ENCODE measurements at regions not wholly inside any gene's neighbourhood (a gene's known extent, or its start where the extent isn't known, plus 50 kb on each side); places are given as distances from the start of the nearest gene placed in this dataset.

DNA sequence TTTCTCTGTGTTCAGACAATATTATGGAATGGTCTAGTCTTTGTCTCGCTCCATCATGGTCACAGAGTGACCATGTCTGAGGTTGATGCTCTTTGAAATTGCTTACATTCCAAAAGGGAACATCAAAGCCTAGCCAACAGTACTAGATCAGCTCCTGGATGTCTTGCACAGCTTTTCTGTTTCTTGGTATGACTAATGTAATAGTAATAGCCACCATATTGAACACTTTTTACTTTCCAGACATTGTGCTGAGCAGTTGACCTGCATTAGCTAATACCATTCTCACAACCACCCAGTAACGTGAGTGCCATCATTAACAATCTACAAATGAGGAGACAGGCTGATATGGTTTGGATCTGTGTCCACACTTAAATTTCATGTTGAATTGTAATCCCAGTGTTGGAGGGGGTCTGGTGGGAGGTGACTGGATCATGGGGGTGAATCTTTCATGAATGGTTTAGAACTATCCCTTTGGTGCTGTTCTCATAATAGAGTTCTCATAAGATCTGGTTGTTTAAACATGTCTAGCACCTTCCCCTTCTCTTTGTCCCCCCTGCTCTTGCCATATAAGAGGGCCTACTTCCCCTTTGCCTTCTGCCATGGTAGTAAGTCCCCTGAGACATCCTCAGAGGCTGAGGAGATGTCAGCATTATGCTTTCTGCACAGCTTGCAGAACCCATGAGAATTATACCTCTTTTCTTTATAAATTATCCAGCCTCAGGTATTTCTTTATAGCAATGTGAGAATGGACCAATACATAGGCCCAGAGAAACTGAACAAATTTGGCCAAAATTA is 577.5 kb upstream of the CLINT1 start:
- no peak for DNase-seq

DNA sequence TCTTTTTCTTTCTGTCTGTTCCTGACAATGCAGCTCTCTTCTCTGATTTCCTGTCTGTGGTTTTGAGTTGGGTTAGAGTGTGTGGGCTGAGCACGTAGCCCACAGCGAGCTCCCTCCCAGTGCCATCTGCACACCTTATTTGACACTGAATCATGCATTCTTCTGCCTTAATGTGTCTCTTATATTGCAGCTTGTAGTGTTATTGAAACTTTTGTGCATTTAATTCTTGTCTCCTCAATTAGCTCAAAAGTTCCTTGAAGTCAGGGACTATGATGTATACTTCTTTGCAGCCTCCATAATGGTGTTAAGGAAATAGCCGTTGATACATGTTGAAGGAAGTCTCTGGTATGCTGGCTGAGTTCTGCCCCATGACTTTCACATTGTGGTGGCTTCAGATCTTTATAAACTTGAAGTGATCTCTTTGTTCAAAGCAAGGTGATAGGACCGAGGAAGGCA is 576.2 kb upstream of the CLINT1 start:
- DNase-seq, result no peak

DNA sequence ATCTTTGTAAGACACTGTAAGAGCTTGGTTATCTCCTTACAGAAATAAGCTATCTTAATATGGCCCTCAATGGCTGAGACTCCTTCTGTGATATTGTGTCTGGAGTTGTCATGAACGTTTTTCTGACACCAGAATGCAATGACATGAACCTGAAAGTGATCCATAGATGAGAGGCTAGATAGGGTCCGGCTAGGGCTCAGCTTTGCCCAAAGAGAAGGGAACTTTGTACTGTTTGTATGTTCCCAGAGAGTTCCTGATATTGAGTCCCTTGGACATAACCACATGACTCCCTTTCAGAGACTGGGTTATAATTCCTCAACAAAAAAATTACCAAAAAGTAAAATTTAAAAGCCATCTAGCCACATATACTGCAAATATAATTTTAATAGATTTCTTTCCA is 575.8 kb upstream of the CLINT1 start:
- DNase-seq, result no peak

DNA sequence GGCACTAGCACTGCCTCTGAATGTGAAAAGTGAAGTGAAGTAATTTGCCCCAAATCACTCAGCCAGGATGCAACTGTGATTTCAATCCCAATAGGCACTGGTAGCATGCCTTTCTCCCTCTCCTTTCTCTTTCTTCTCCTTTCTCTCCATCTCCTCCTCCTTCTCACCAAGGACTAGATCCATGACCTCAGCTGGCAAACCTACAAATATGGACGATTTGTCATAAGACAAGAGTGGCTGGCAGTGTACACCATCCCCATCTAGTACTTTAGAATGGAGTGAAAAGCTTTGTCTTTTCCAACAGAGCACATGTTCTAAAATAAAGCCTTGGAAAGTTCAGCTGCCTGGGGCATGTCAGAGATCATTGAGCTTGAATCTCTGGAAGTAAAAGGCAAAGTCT is 574.7 kb upstream of the CLINT1 start:
- no peak for DNase-seq

DNA sequence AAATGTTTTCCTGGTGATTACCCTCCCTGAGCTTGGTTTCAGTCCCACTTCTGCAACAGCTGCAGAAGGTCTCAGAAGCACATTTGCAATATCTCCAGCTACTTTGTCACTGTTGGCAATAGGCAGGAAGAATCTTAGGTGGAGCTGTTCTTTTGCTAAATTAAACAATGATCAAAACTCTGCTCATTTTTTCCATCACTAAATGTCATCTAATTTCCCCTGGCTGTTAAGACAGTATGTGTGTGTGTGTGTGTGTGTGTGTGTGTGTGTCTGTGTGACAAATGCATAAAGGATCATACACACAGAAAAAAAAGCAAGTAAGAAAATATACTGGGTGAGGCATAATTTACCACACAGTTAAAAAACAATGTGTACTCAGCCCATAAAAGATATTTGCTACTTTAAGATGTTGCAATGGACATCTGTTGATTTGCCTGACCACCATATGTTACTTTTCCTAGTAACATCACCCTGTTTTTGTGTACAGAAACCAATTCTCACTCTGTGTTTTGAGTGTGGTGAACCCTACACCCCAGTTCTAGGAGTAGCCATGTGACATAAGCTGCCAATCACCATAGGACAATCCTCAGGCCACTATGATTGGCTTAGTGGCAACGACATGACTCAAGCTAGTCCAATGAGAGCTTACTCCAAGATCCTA is 572.6 kb upstream of the CLINT1 start:
- DNase-seq, result no peak

DNA sequence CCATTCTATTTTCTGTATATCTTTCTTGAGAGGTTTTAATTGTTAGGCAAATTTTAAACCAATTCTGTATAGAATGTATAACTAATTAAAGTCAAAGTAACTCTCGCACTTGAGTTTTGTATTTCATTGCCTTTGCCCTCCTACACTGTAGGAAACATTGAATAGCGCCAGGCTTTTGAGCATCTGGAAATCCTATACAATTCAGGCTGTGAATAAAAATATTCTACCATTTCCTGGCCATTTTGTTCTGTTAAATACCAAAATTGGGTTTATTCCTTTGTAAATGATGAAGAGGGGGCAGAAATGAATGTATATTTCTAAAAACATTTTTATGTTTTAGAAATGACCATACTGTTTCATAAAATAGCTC is 571.8 kb upstream of the CLINT1 start:
- no peak for DNase-seq

DNA sequence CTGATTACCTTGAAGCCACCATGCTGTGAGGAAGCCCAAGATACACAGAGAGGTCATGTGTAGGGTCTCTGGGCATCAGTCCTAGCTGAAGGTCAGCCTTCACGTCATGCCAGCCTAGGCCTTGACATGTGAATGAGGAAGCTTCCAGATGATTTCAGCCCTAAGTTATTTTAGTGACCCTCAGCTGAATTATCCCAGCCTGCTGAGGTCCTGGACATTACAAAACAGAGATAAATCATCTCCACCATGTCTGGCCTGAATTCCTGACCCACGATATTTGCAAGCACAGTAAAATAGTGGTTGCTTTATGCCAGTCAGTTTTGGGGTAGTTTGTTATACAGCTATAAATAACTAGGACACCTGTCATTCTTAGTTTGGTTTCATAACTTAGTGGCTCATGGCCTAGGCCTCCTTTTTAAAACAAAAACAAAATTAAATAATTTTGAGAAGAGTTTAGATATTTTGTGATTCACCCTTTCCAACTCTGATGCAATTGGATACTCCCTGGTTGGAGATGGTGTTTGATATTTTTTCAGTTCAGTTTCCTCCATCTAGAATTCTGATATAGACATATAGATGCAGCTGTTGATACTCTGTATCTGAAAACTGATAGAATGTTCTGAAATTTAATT is 571.3 kb upstream of the CLINT1 start:
- DNase-seq, result no peak

DNA sequence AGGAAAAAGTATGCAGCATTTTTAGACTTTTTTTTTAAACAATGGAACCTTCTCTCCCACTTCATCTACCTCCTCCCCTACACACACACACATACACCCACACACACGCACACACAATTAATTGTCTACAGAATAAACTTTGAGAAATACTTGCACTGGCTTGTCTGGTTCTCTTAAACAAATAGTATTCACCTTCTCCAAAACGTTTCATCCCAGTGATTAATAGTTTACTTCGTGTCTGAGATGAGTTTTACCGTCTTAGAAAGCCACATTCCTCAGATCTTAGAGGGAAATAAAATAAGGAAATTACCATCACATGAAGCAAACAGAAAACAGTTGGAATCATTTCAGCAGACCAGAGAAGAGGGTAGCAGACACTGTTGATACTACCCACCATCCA is 570.6 kb upstream of the CLINT1 start:
- DNase-seq, result no peak

DNA sequence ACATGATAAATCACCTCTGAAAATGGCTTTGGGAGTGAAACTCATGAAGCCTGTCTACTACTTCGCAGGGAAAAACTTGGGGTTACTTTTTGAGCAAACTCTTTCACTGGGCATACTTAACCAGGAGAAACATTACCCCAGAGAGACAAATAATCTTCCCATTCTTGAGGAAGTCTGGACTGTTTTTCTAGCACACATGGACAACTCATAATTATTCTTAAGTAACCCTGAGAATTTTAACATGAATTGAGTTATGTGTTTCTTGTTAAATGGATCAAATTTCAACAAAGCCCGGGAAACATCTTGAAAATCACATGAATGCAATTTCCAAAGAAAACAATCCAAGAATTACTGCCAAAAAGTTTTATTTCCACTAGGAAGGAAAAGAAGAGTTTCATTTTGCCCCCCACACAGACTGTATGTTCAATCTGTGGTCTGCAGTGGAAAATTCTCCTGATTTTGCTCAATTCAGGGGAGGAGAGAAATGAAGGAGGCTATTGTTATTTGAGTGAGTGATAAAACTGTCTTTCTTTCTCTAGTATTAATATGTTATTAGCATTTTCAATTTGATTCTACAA is 564.8 kb upstream of the CLINT1 start:
- no peak for DNase-seq

DNA sequence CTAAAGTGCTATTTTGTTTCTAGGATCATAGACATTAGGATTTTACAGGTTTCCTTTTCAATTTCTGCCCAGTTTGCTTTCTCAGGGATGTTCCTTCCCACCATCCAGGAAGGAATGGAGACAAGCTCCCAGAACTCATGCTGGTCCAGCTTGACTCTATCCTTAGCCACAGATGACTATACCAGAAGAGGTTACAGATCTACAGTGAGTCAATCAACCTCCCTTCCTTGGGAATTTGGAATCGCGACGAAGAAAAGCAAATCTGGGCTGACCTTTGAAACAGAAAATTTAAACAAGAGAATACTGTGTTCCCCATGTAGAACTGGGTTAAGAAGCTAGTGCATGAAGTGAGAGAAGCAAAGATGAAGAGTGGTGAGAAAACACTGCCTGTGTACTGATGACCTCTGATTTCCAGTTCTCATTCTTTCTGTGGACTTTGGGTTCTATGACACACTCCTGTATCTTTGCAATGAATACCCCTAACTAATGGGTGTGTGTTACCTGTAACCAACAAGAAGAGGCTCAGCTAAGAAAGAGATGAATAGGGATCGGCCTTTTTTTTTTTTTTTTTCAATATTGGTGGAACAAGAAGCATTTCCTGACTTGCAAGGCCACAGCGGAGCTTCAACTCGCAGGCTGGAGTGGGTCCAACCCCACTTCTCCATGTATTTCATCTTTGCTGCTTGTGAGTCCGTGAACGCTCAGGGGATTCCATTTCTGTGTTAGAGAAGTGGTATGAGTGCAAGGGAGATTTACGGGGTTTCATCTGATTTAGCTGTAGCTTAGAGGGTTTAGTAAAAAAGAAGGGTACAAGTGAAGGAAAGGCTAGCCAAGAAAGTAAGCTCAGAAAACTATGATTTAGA is 563.9 kb upstream of the CLINT1 start:
- DNase-seq, result no peak

DNA sequence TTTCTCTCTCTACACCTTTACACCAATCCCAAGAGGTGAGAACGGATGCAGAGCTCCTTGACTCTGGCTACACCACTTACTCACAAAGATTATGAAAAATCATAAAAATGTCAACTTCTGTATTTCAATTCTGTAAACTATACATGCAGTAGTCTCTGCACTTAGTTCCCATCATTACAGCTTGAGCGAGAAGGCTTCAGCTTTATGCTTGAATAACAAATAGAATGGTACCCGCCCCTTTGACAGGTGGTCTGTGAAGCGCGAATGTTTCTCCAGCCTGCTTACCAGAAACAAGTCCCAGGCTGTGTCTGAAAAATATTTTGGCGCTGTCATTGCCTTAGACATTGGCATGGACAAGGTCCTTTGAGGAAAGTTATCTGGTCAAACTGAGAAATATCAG is 562.4 kb upstream of the CLINT1 start:
- no peak for DNase-seq

DNA sequence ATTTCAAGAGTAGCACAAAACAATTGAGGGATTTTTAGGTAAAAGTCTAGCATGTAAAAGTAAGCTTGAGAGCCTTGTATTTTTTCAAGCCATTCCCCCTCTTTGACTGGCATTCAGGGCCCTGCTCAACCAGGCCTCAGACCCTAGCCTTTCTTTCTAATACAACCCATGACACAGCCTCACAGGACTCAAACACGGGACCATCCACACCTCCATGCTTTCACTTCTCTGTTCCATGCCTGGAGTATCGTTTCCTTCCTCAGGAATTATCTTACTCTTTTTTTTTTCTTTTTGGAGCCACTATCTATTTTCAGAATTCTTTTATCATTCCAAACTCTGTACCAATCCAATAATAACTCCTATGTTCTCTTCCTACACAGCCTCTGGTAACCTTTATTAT is 560.2 kb upstream of the CLINT1 start:
- no peak for DNase-seq

DNA sequence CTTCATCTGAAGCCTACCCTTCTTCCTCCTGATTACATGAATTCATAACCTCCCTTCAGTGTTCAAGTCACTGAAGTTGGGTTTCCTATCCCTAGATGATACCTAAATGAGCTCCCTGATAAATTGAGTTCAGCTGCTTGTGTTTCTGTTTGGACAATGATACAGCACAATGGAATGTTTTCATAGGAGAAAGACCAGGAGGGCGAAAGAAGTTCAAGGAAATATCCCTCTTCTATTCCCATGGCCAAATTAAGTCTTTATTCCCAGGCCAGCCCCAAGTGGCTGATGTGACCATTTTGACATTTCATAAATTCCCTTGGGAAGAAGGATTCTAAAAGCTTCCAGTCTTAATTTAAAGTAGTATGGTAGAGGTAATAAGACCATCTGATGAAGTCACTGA is 555.8 kb upstream of the CLINT1 start:
- DNase-seq, result no peak

DNA sequence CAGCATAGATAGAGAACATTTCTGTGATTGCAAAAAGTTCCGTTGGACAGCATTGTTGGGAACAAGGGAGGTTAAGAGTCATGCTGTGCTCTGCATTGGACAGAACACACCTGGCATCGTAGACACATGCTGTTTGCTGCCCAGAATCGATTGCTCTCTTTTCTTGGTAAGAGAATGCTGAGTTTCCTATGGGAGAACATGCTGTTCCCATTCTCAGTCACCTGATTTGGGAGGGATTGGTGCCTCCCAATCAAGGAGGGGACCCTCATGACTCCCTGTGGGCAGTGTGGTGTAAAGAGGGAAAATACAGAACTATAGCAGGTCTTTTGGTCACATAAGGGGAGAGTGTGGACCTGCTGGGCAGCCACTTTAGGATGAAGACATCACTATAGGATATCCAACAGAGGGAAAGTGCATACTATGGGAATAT is 555.4 kb upstream of the CLINT1 start:
- DNase-seq, result no peak

DNA sequence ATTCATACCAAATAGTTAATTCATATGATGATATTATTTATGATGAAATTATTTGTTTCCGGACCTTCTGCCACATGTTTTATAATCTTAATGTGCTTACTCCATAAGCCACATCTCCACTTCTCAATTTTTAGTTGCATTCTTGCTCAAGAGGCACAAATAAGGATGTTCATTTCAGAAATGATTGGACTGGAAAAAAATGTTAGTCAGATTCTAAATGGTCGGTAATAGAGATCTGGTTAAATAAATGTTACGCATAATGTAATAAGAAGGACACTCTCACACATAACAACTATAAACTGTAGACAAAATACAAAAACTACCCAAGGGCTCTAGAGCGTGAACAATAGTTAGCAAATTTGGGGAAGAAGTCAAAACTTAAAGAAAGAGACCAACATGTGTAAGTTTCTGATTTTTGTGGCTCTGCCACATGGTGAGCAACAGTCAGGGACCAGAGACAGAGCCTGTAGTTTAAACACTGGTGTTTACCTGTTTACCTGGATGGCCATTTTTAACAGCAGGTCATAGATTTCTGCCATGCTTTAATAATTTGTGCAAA is 554.3 kb upstream of the CLINT1 start:
- DNase-seq, result no peak

DNA sequence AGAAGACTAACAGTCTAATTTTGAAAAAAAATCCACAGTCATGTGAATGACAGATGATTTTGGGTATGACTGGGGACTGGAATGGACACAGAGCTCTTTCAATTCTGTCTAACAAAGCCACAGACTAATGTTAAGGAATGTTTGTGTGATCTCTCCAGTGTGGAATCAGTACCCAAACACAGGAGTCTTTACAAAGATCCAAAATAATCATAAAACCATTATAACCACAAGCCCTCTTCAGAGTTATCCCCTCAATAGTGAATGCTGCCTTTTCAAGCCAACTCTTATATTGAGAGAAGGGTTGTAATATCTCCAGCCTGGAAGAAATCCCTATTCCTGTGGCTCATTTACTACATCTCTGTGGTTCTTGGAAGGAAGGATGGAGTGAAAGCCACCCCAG is 552.0 kb upstream of the CLINT1 start:
- DNase-seq, result no peak

DNA sequence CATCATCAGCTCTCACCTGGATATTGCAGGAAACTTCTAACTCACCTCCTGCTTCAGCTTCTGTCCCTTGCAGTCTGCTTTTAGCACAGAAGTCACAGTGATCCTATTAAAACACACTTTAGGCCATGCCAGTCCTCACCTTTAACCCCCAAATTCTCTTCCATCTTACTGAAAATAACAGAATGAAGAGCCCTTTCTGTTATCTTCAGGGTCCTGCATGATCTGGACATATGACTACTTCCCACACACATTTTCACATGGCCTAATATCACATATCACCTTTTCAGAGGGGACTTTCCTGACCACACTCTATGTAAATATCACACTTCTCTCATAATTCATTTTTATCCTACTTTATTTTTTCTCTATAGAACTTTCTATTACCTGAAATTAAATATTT is 550.6 kb upstream of the CLINT1 start:
- no peak for DNase-seq

DNA sequence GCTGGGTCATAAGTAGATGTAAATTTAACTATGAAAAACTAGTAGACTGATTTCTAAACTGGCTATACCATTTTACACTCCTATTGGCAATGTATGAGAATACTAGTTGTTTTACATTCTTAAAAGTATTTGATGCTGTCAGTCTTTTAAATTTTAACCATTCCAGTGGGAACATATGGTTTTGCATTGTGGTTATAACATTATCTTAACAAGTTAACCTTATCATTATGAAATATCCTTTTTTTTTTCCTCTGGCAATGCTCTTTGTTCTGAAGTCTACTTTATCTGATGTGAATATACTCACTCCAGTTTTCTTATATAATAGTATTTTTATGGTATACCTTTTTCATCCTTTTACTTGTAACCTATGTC is 548.9 kb upstream of the CLINT1 start:
- DNase-seq, result no peak

DNA sequence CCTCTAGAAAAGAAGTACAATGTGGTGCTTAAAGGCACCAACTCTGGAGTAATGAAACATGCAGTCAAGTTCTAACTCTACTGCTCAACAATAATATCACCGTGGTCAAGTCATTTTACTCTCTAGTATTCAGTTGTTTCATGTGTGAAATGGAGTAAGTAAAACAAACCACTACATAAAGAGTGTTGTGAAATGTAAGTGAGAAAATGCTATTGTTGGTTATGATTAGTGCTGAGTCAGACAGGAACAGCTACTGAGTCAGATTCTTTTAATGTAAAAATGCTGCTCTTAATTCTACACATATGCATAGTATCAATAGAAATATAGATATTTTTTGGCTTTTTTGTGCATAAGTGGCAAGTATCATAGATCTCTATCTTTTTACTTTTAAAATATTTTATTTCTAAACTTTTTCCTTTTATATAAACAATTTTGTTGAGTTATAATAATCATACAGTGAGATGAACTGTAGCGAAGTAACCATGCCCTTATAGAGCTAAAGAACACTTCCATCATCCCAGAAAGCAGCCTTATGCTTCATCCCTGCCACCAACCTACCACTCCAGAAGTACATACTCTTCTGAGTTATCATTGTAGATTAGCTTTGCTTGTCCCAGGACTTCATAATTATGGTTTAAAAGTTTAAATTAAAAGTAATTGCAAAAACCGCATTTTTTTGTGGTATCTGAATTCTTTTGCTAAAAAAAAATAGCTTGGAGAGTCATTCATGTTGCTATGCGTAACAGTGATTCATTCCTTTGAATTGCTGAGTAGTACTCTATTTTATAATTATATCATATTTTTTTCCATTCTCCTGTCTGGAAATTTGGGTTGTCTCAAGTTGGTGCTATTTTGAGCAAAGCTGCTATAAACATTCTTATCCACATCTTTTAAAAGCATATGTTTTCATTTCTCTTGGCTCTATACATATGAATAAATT is 548.2 kb upstream of the CLINT1 start:
- DNase-seq, result no peak

DNA sequence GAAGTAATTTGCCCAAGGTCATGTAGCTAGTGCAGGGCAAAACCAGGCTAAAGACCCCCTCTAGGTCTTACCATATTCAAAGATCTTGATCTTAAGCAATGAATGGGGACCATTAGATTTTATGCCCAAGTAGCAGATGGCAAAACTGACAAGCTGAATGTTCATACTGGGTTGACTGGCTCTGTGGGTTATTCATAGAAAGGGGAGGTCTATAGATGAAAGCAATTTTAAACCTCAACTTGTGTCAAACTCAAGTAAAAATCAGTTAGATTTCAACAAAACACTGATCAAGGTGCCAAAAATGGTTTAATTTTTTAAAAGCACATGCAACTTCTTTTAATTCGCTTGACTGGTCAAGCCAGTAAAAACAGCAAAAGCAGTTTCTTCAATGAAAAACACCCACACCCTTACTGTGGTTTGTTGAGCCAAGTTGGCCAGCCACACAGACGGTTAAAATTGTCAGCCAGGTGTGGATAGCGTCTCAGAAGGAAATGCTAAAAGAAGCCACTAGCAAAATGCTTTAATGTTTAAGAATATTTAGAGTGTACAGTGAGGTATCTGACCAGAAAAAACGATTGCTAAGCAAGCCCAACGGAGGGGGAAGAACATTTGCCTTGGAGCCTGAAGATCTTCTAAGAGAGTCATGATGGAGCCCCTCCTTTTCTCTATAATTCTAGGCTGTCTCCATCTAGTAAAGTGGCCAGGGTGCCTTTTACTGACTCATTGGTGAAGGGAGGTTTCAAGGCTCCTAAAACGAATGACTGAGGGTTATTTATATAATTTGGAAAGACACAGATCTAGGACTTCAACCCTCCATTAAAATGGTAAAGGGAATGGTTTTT is 539.6 kb upstream of the CLINT1 start:
- DNase-seq, result no peak
